SK-N-SH (cell line): ENCODE measurements at regions not wholly inside any gene's neighbourhood (a gene's known extent, or its start where the extent isn't known, plus 50 kb on each side); places are given as distances from the start of the nearest gene placed in this dataset.

Experiments
- CTCF ChIA-PET: fragments of 300-600, 350-600 bp; formaldehyde crosslinking; extraction: SDS; loops from one replicate; lab custom pipeline; 2021; lab: Yijun Ruan, JAX
- POLR2A ChIA-PET: fragments of 350-600 bp; sonication (Branson Sonifier 250); formaldehyde crosslinking; extraction: SDS; loops from one replicate; lab custom pipeline; 2020; ENCODE audit warnings: antibody characterized with exemption, inconsistent platforms; lab: Yijun Ruan, JAX
- DNase-seq: peaks from one replicate; pipeline ENCODE4 v3.0.0; 2012
- H2AFZ ChIP-seq: fragments of 200-600 bp; sonication (generic); 2 replicates; pipeline ENCODE4 v1.8.1; 2016; ENCODE audit warnings: antibody characterized with exemption, mild to moderate bottlenecking, low read depth
- H3F3A ChIP-seq: fragments of 200-600 bp; sonication (generic); replicated peaks from 2 replicates; pipeline ENCODE3; 2016; ENCODE audit warnings: antibody characterized with exemption, mild to moderate bottlenecking; ENCODE audit not compliant: insufficient read depth
- H3K27ac ChIP-seq, 2 experiments: fragments of 200-500 bp in 1 of 2; fragments of 200-600 bp in 1 of 2; sonication (Bioruptor generic) in 1 of 2; sonication (generic), shearing (Covaris generic) in 1 of 2; 2 replicates each; pipeline versions ENCODE4 v1.5.1 to v1.6.1; 2014 to 2016; ENCODE audit warnings: low read depth in 2 of 2, inconsistent platforms in 1 of 2, low read length in 1 of 2, mild to moderate bottlenecking in 1 of 2, mixed read lengths in 1 of 2
- H3K27me3 ChIP-seq: fragments of 200-600 bp; sonication (generic), shearing (Covaris generic); 2 replicates; pipeline ENCODE4 v1.6.1; 2016; ENCODE audit warnings: mixed run types; ENCODE audit not compliant: insufficient read depth
- H3K36me3 ChIP-seq, 2 experiments: fragments of 200-500 bp in 1 of 2; fragments of 200-600 bp in 1 of 2; sonication (Bioruptor generic) in 1 of 2; sonication (generic) in 1 of 2; replicated peaks in 1 of 2; 2 replicates each; pipeline versions ENCODE3 to v1.5.1; 2014 to 2016; ENCODE audit warnings: low read length in 1 of 2, mild to moderate bottlenecking in 1 of 2; ENCODE audit not compliant: insufficient read depth in 2 of 2, control insufficient read depth in 1 of 2
- H3K4me1 ChIP-seq, 2 experiments: fragments of 200-500 bp in 1 of 2; fragments of 200-600 bp in 1 of 2; sonication (Bioruptor generic) in 1 of 2; sonication (generic), shearing (Covaris generic) in 1 of 2; 2 replicates each; pipeline versions ENCODE4 v1.5.1 to v1.6.1; 2014 to 2016; ENCODE audit warnings: low read depth in 1 of 2, low read length in 1 of 2, mixed run types in 1 of 2; ENCODE audit not compliant: insufficient read depth in 2 of 2, control insufficient read depth in 1 of 2
- H3K4me2 ChIP-seq: fragments of 200-600 bp; sonication (generic), shearing (Covaris generic); 2 replicates; pipeline ENCODE4 v1.6.1; 2017; ENCODE audit warnings: mixed run types
- H3K4me3 ChIP-seq, 2 experiments: fragments of 200-500 bp in 1 of 2; fragments of 200-600 bp in 1 of 2; sonication (Bioruptor generic) in 1 of 2; sonication (generic), shearing (Covaris generic) in 1 of 2; 2 replicates each; pipeline versions ENCODE4 v1.5.1 to v1.8.1; 2014 to 2016; ENCODE audit warnings: low read depth in 2 of 2, inconsistent platforms in 1 of 2, low read length in 1 of 2, mild to moderate bottlenecking in 1 of 2, mixed read lengths in 1 of 2, moderate library complexity in 1 of 2
- H3K79me2 ChIP-seq: fragments of 200-600 bp; sonication (generic); 2 replicates; pipeline ENCODE4 v1.8.1; 2017; ENCODE audit warnings: mild to moderate bottlenecking; ENCODE audit not compliant: insufficient read depth
- H3K9ac ChIP-seq: fragments of 200-600 bp; sonication (generic); 2 replicates; pipeline ENCODE4 v1.6.1; 2017; ENCODE audit warnings: mixed run types
- H3K9me2 ChIP-seq: fragments of 200-600 bp; sonication (generic); 2 replicates; pipeline ENCODE4 v1.6.1; 2017; ENCODE audit warnings: mixed run types
- H3K9me3 ChIP-seq: fragments of 200-600 bp; sonication (generic); 2 replicates; pipeline ENCODE4 v1.6.1; 2017; ENCODE audit warnings: mixed run types, mild to moderate bottlenecking, moderate library complexity
- H4K20me1 ChIP-seq: fragments of 200-600 bp; sonication (generic); 2 replicates; pipeline ENCODE4 v1.6.1; 2017; ENCODE audit warnings: mild to moderate bottlenecking, mixed run types; ENCODE audit not compliant: insufficient read depth
- CHD2 ChIP-seq: fragments of 150-350 bp; IDR thresholded peaks from 2 replicates; pipeline ENCODE4 v1.6.1; 2018; ENCODE audit warnings: low read length; ENCODE audit not compliant: partially characterized antibody
- CTCF ChIP-seq: fragments of 200-600 bp; sonication (generic); IDR thresholded peaks from 2 replicates; pipeline ENCODE4 v1.6.1; 2017; ENCODE audit warnings: antibody characterized with exemption, mild to moderate bottlenecking, moderate library complexity
- ELF1 ChIP-seq: IDR thresholded peaks from 2 replicates; pipeline ENCODE4 v1.4.0; 2012
- EP300 ChIP-seq, 2 experiments: IDR thresholded peaks; 2 replicates each; pipeline versions ENCODE4 v1.4.0 to v1.6.1; 2012; ENCODE audit warnings: borderline replicate concordance in 1 of 2, low read depth in 1 of 2, low read length in 1 of 2
- EZH2phosphoT487 ChIP-seq: fragments of 200-600 bp; sonication (generic); IDR thresholded peaks from 2 replicates; pipeline ENCODE4 v1.6.1; 2017; ENCODE audit warnings: low read depth, mixed run types, mild to moderate bottlenecking, antibody characterized with exemption, moderate library complexity, borderline replicate concordance
- FOSL2 ChIP-seq: IDR thresholded peaks from 2 replicates; pipeline ENCODE4 v1.4.0; 2012; ENCODE audit warnings: low read depth, mild to moderate bottlenecking, moderate library complexity, borderline replicate concordance
- FOXJ3 ChIP-seq: sonication (generic); formaldehyde crosslinking; IDR thresholded peaks from 2 replicates; pipeline ENCODE4 v1.5.1; 2020; ENCODE audit warnings: mild to moderate bottlenecking, missing genetic modification reagents
- GATA2 ChIP-seq: sonication (generic); formaldehyde crosslinking; IDR thresholded peaks from 2 replicates; pipeline ENCODE4 v1.5.0; 2020; ENCODE audit warnings: mild to moderate bottlenecking, missing genetic modification reagents
- JUND ChIP-seq: IDR thresholded peaks from 2 replicates; pipeline ENCODE4 v1.4.0; 2012
- MAX ChIP-seq: IDR thresholded peaks from 2 replicates; pipeline ENCODE4 v1.4.0; 2012; ENCODE audit warnings: low read depth
- MEF2A ChIP-seq: IDR thresholded peaks from 2 replicates; pipeline ENCODE4 v1.4.0; 2012; ENCODE audit warnings: low read depth, borderline replicate concordance
- MXI1 ChIP-seq: IDR thresholded peaks from 2 replicates; pipeline ENCODE4 v1.6.1; 2012; ENCODE audit warnings: mild to moderate bottlenecking, low read depth, low read length, improper control_type of control experiment
- RAD21 ChIP-seq: IDR thresholded peaks from 2 replicates; pipeline ENCODE4 v1.6.1; 2012; ENCODE audit warnings: mild to moderate bottlenecking, low read length
- RCOR1 ChIP-seq: fragments of 150-350 bp; IDR thresholded peaks from 2 replicates; pipeline ENCODE4 v1.6.1; 2017; ENCODE audit warnings: antibody characterized with exemption, low read length
- SIN3A ChIP-seq: IDR thresholded peaks from 2 replicates; pipeline ENCODE4 v1.6.1; 2012; ENCODE audit warnings: low read depth, mild to moderate bottlenecking, low read length, moderate library complexity, borderline replicate concordance
- TCF12 ChIP-seq: IDR thresholded peaks from 2 replicates; pipeline ENCODE4 v1.4.0; 2012
- USF1 ChIP-seq: IDR thresholded peaks from 2 replicates; pipeline ENCODE4 v1.4.0; 2012; ENCODE audit warnings: low read depth, borderline replicate concordance
- USF2 ChIP-seq: fragments of 150-350 bp; IDR thresholded peaks from 2 replicates; pipeline ENCODE4 v1.6.1; 2017; ENCODE audit warnings: antibody characterized with exemption, low read length, low read depth, borderline replicate concordance
- WGBS: methylation state at CpG from one replicate; pipeline ENCODE4 v1.1.6; 2017; ENCODE audit warnings: low lambda C conversion rate; 5-methylcytosine and 5-hydroxymethylcytosine counted together
- TF ChIP-seq, protein P1 (sequence below): IDR thresholded peaks from 2 replicates; pipeline ENCODE4 v1.6.1; 2012; ENCODE audit warnings: mild to moderate bottlenecking, low read depth, low read length, moderate library complexity

DNA sequence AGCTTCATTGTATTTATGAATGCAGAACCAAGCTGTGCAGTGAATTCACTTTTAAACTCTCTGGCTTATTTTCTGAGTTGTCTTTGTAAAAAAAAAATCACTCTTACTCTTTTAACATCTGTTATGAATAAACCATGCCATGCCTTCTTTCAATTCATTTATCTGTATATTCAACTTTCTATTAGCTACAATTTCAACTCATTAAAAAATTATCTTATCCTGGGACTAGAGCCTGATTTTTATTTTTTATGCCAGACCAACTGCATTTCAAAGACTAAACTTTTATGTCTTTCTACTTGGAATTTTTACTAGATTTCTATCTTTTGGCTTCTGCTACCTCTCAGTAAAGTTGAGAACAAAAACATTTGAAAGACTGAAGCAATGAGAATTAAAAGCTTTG is 342.7 kb downstream of the DEPDC1B start:
- Histone ChIP-seq H2AFZ (no peak overlapping the region), H3K79me2 (no peaks in the 10 kb centered on the region), H4K20me1 (no peaks in the 10 kb centered on the region), H3K9me3 (no peaks in the 10 kb centered on the region), H3K9ac (no peak overlapping the region), H3K27me3 (no peaks in the 10 kb centered on the region), H3K9me2 (no peaks in the 10 kb centered on the region), H3K4me2 (no peak overlapping the region), H3F3A (no peaks in the 10 kb centered on the region), H3K27ac (peak overlapping the region; percentile 3 to 84; a peak in 3 of 4 replicates)
- CTCF ChIA-PET, result interaction anchor here (0.6 to 1.3 kb wide), 3 partner anchors 25 to 1184 kb away, joined by 3 to 4 read pairs (median 4); no protein-coding TSS in a partner anchor
- peak; percentile 11 for DNase-seq
- POLR2A ChIA-PET, result interaction anchor here (0.6 to 1.2 kb wide), 2 partner anchors 29 to 343 kb away, joined by 5 read pairs; no protein-coding TSS in a partner anchor
- 0 out of 2 replicates have a peak, but pooled peaks have one; percentile 6 for TF ChIP-seq JUND
- TF ChIP-seq EP300 (IDR thresholded peaks at IDR 0.05; ENCODE audit: borderline replicate concordance in 1 of 2, low read depth in 1 of 2, low read length in 1 of 2), result peak in 1 of 2 experiments; percentile 92; a peak in 2 of 4 replicates
- no peak for TF ChIP-seq MEF2A
- TF ChIP-seq RAD21, result no peak
- TF ChIP-seq TCF12, result peak; percentile 66
- peak; percentile 57 for TF ChIP-seq GATA2 (CRISPR knock-in tag)
- peak; percentile 66 for TF ChIP-seq RCOR1
- no peak for TF ChIP-seq CTCF
- TF ChIP-seq CHD2, result peak; percentile 26
- TF ChIP-seq, all 33 proteins: peak for 6
- Histone ChIP-seq H3K4me3 (no peak overlapping the region), H3K4me1 (peaks cover 0 to 26% of the 10 kb centered on the region in 2 experiments; a peak in 2 of 4 replicates), H3K36me3 (no peaks in the 10 kb centered on the region)

DNA sequence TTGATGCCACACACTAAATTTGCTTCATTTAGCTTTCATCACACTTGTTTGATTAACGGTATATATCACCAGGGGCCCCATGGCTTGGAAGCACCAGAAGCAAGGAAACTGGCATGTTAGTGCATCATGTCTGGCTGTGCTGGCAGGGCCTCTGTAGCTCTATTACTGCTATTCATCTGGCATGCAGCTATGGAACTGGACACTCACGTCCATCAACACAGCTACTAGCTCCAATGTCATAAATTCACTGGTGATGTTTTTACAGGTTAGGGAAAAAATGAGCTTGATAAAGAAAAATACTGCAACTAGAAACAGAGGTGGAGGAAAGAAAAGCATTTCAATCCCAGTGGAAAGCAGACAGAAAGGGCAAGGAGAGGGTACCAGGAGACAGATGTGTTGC is 343.2 kb downstream of the DEPDC1B start:
- ChIA-PET POLR2A (interaction anchor here (0.6 to 1.2 kb wide), 2 partner anchors 30 to 344 kb away, joined by 5 read pairs; no protein-coding TSS in a partner anchor), CTCF (interaction anchor here (0.6 to 1.1 kb wide), 3 partner anchors 13 to 1183 kb away, joined by 4 read pairs; no protein-coding TSS in a partner anchor)
- Histone ChIP-seq H3K36me3 (no peaks in the 10 kb centered on the region), H3K9me2 (no peaks in the 10 kb centered on the region), H3K27ac (peak overlapping the region in 1 of 2 experiments; percentile 84; a peak in 3 of 4 replicates), H4K20me1 (no peaks in the 10 kb centered on the region), H3K4me3 (no peak overlapping the region), H2AFZ (no peak overlapping the region), H3K9me3 (no peaks in the 10 kb centered on the region), H3K9ac (no peak overlapping the region), H3F3A (no peaks in the 10 kb centered on the region), H3K4me2 (no peak overlapping the region), H3K27me3 (no peaks in the 10 kb centered on the region), H3K4me1 (peaks cover 0 to 26% of the 10 kb centered on the region in 2 experiments; a peak in 2 of 4 replicates), H3K79me2 (no peaks in the 10 kb centered on the region)
- 48% methylated on average over 2 of the region's 2 CpGs for WGBS
- TF ChIP-seq USF2 (no peak), GATA2 (CRISPR knock-in tag) (no peak), CHD2 (peak; percentile 19), EZH2phosphoT487 (no peak), RAD21 (peak; percentile 27; the same call in 1 of the 2 replicates), EP300 (IDR thresholded peaks at IDR 0.05; ENCODE audit: borderline replicate concordance in 1 of 2, low read depth in 1 of 2, low read length in 1 of 2) (peak in 1 of 2 experiments; percentile 64; a peak in 1 of 4 replicates), FOXJ3 (CRISPR knock-in tag) (no peak), ELF1 (no peak), SIN3A (no peak), USF1 (no peak), FOSL2 (no peak), MAX (no peak), MXI1 (no peak)
- TF ChIP-seq, protein P1, sequence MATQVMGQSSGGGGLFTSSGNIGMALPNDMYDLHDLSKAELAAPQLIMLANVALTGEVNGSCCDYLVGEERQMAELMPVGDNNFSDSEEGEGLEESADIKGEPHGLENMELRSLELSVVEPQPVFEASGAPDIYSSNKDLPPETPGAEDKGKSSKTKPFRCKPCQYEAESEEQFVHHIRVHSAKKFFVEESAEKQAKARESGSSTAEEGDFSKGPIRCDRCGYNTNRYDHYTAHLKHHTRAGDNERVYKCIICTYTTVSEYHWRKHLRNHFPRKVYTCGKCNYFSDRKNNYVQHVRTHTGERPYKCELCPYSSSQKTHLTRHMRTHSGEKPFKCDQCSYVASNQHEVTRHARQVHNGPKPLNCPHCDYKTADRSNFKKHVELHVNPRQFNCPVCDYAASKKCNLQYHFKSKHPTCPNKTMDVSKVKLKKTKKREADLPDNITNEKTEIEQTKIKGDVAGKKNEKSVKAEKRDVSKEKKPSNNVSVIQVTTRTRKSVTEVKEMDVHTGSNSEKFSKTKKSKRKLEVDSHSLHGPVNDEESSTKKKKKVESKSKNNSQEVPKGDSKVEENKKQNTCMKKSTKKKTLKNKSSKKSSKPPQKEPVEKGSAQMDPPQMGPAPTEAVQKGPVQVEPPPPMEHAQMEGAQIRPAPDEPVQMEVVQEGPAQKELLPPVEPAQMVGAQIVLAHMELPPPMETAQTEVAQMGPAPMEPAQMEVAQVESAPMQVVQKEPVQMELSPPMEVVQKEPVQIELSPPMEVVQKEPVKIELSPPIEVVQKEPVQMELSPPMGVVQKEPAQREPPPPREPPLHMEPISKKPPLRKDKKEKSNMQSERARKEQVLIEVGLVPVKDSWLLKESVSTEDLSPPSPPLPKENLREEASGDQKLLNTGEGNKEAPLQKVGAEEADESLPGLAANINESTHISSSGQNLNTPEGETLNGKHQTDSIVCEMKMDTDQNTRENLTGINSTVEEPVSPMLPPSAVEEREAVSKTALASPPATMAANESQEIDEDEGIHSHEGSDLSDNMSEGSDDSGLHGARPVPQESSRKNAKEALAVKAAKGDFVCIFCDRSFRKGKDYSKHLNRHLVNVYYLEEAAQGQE, result no peak
- peak; percentile 36 for DNase-seq
